ENCODE measurements at regions not wholly inside any gene's neighbourhood (a gene's known extent, or its start where the extent isn't known, plus 50 kb on each side); places are given as distances from the start of the nearest gene placed in this dataset.
A peak's percentile ranks its signal among the peaks of the same experiment; 100 is the strongest.

- POLR2A ChIA-PET, result no interaction called here
- TF ChIP-seq ZSCAN20 (CRISPR knock-in tag; IDR thresholded peaks at IDR 0.05) (no peak), MAX (IDR thresholded peaks at IDR 0.05) (no peak), BCL3 (IDR thresholded peaks at IDR 0.05) (no peak), BHLHE40 (IDR thresholded peaks at IDR 0.05; ENCODE audit: low read depth, low read length) (no peak), EHF (CRISPR knock-in tag; IDR thresholded peaks at IDR 0.05) (no peak)
- WGBS (ENCODE audit: missing lambda C conversion rate), result 11% methylated on average over 5 of the region's 5 CpGs
- FAIRE-seq, result no peak
- CTCF ChIA-PET, result interaction anchor here (0.6 to 8.6 kb wide), 30 partner anchors 9 to 750 kb away, joined by 3 to 157 read pairs (median 5); no protein-coding TSS in a partner anchor
- H3K4me1 ChIP-seq, result no peaks in the 10 kb centered on the region
- H3K4me2 ChIP-seq, result no peak overlapping the region
- H3K4me3 ChIP-seq, result no peak overlapping the region
- H3K9me3 ChIP-seq, result no peaks in the 10 kb centered on the region
- H3K27ac ChIP-seq, result no peak overlapping the region
- DNase-seq (ENCODE audit: low read depth in 1 of 2, low spot score in 1 of 2), result no peak
- no peak for ATAC-seq
These were observed 53.1 kb upstream of the KCNA1 start for GRCh38 chr12:4856596-4856995.

DNA sequence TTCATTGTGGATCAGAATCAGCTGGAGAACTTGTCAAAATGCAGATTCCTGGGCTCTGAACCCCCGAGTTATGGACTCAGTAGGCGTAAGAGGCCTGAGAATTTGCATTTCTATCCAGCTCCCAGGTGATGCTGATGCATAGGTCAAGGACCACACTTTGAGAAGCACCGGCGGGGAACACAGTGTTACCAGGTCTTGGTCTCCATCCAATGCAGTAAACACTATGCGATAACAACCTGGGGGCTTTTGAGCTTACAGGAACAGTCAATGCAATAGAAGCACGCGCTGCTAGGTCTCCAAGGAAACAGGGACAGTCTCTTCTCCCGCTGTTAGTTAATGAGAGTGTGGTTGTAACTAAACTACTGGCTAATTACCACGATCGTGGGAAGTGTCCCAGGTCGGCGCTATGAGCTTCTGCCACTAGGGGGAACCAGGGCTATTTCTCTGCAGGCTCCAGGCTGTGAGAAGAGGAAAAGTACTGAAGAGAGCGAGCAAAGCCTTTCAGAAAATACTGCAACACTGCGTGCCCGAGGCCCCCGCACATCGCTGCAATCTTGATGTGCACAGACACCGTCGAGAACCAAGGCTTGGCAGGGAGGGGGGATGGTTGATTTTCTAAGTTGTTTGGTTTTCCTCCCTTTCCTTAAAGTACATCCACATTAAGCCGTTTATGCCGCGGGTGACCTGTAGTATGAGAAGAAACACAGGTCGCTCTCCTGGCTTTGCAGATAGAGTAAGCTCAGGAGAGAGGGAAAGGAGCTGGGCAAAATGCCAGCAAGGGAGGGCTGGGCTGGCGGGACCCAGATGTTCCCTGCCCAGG lies 52.0 kb upstream of the KCNA1 start:
- POLR2A ChIA-PET, result no interaction called here
- H3K9me3 ChIP-seq, result no peaks in the 10 kb centered on the region
- peak overlapping the region; percentile 69 for H3K4me2 ChIP-seq
- H3K4me3 ChIP-seq, result no peak overlapping the region
- CTCF ChIA-PET, result interaction anchor here (0.6 to 8.6 kb wide), 44 partner anchors 9 to 1690 kb away, joined by 3 to 157 read pairs (median 4); no protein-coding TSS in a partner anchor
- H3K4me1 ChIP-seq, result no peaks in the 10 kb centered on the region
- no peak overlapping the region for H3K27ac ChIP-seq
- 11% methylated on average over 24 of the region's 24 CpGs for WGBS (ENCODE audit: missing lambda C conversion rate)
- FAIRE-seq, result no peak
- peak; percentile 57 to 63 for DNase-seq (ENCODE audit: low read depth in 1 of 2, low spot score in 1 of 2)
- TF ChIP-seq BCL3 (IDR thresholded peaks at IDR 0.05) (no peak), HOXB5 (CRISPR knock-in tag; IDR thresholded peaks at IDR 0.05) (no peak), HOXB13 (CRISPR knock-in tag; IDR thresholded peaks at IDR 0.05; ENCODE audit: low read depth) (no peak), ZC3H11A (IDR thresholded peaks at IDR 0.05) (no peak), POLR2A (IDR thresholded peaks at IDR 0.05; ENCODE audit: low read length) (no peak), RARB (CRISPR knock-in tag; IDR thresholded peaks at IDR 0.05) (no peak), TP53 (CRISPR knock-in tag; IDR thresholded peaks at IDR 0.05) (no peak), SMC3 (IDR thresholded peaks at IDR 0.05) (peak; percentile 57; the same call in 2 of the 3 replicates), POLR2AphosphoS2 (conservative IDR thresholded peaks at IDR 0.05; ENCODE audit: low read length) (no peak), RAD21 (conservative IDR thresholded peaks at IDR 0.05 in 1 of 2, IDR thresholded peaks at IDR 0.05 in 1 of 2) (peak; percentile 50 to 66; a peak in 4 of 5 replicates), HDAC2 (IDR thresholded peaks at IDR 0.05) (no peak), KDM1A (IDR thresholded peaks at IDR 0.05; ENCODE audit: low read depth) (no peak)
- TF ChIP-seq, protein P1, sequence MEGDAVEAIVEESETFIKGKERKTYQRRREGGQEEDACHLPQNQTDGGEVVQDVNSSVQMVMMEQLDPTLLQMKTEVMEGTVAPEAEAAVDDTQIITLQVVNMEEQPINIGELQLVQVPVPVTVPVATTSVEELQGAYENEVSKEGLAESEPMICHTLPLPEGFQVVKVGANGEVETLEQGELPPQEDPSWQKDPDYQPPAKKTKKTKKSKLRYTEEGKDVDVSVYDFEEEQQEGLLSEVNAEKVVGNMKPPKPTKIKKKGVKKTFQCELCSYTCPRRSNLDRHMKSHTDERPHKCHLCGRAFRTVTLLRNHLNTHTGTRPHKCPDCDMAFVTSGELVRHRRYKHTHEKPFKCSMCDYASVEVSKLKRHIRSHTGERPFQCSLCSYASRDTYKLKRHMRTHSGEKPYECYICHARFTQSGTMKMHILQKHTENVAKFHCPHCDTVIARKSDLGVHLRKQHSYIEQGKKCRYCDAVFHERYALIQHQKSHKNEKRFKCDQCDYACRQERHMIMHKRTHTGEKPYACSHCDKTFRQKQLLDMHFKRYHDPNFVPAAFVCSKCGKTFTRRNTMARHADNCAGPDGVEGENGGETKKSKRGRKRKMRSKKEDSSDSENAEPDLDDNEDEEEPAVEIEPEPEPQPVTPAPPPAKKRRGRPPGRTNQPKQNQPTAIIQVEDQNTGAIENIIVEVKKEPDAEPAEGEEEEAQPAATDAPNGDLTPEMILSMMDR (IDR thresholded peaks at IDR 0.05), result peak; percentile 67
- TF ChIP-seq, protein P2, sequence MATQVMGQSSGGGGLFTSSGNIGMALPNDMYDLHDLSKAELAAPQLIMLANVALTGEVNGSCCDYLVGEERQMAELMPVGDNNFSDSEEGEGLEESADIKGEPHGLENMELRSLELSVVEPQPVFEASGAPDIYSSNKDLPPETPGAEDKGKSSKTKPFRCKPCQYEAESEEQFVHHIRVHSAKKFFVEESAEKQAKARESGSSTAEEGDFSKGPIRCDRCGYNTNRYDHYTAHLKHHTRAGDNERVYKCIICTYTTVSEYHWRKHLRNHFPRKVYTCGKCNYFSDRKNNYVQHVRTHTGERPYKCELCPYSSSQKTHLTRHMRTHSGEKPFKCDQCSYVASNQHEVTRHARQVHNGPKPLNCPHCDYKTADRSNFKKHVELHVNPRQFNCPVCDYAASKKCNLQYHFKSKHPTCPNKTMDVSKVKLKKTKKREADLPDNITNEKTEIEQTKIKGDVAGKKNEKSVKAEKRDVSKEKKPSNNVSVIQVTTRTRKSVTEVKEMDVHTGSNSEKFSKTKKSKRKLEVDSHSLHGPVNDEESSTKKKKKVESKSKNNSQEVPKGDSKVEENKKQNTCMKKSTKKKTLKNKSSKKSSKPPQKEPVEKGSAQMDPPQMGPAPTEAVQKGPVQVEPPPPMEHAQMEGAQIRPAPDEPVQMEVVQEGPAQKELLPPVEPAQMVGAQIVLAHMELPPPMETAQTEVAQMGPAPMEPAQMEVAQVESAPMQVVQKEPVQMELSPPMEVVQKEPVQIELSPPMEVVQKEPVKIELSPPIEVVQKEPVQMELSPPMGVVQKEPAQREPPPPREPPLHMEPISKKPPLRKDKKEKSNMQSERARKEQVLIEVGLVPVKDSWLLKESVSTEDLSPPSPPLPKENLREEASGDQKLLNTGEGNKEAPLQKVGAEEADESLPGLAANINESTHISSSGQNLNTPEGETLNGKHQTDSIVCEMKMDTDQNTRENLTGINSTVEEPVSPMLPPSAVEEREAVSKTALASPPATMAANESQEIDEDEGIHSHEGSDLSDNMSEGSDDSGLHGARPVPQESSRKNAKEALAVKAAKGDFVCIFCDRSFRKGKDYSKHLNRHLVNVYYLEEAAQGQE (IDR thresholded peaks at IDR 0.05), result no peak
- ATAC-seq, result peak; percentile 71 to 90

Measured in A549 (cell line).